Endothelial cell of umbilical vein (primary cell): ENCODE measurements at regions not wholly inside any gene's neighbourhood (a gene's known extent, or its start where the extent isn't known, plus 50 kb on each side); places are given as distances from the start of the nearest gene placed in this dataset.

Experiments
- BruUV-seq: library from RNA; stranded (reverse); fragments of 400-500 nt; replicated peaks from 2 replicates; lab custom pipeline; 2021; lab: Mats Ljungman, UMichigan
- CTCF ChIA-PET: fragments of 300-600, 350-600 bp; sonication (Branson Sonifier 250); formaldehyde crosslinking; loops from one replicate; lab custom pipeline; 2021; ENCODE audit warnings: antibody characterized with exemption, inconsistent platforms; lab: Charles Lee
- POLR2A ChIA-PET: fragments of 300-600, 350-600 bp; sonication (Branson Sonifier 250); formaldehyde crosslinking; loops from one replicate; lab custom pipeline; 2021; ENCODE audit warnings: antibody characterized with exemption, inconsistent platforms; lab: Charles Lee
- DNase-seq: peaks from one replicate; pipeline ENCODE4 v3.0.0-alpha.2; 2011; ENCODE audit warnings: low read depth, low spot score
- FAIRE-seq: peaks from 2 replicates; lab custom pipeline; 2011; peaks lifted over from hg19 to GRCh38; lab: Jason Lieb, UNC
- H2AFZ ChIP-seq: 2 replicates; pipeline ENCODE4 v1.6.0; 2012; ENCODE audit warnings: low read depth, low read length, control low read depth, inconsistent platforms
- H3K27ac ChIP-seq: 2 replicates; pipeline ENCODE4 v1.5.1; 2011; ENCODE audit warnings: low read depth, mild to moderate bottlenecking, control low read depth, low read length, moderate library complexity; ENCODE audit not compliant: insufficient read depth
- H3K27me3 ChIP-seq, 2 experiments: 2 replicates each; pipeline versions ENCODE4 v1.6.0 to v1.6.1; 2011; ENCODE audit warnings: low read length in 2 of 2, mixed read lengths in 1 of 2; ENCODE audit not compliant: control insufficient read depth in 2 of 2, insufficient read depth in 2 of 2
- H3K36me3 ChIP-seq, 2 experiments: 2 replicates in 1 of 2; 3 replicates in 1 of 2; pipeline ENCODE4 v1.5.1; 2011; ENCODE audit warnings: low read length in 2 of 2, mild to moderate bottlenecking in 1 of 2, moderate library complexity in 1 of 2; ENCODE audit not compliant: control insufficient read depth in 2 of 2, insufficient read depth in 2 of 2; ENCODE audit errors: extremely low read depth in 1 of 2
- H3K4me1 ChIP-seq: 3 replicates; pipeline ENCODE4 v1.5.1; 2011; ENCODE audit warnings: mild to moderate bottlenecking, low read length; ENCODE audit not compliant: control insufficient read depth, insufficient read depth; ENCODE audit errors: extremely low read depth
- H3K4me2 ChIP-seq: 2 replicates; pipeline ENCODE4 v1.6.1; 2011; ENCODE audit warnings: low read length, control low read depth, mixed read lengths; ENCODE audit not compliant: insufficient read depth
- H3K4me3 ChIP-seq, 3 experiments: fragments of 200-600 bp in 1 of 3; sonication (generic), shearing (Covaris generic) in 1 of 3; replicated peaks in 1 of 3; 2 replicates each; pipeline ENCODE4 v1.5.1; 2011 to 2016; ENCODE audit warnings: control low read depth in 3 of 3, low read length in 3 of 3, mild to moderate bottlenecking in 2 of 3, inconsistent platforms in 1 of 3, low read depth in 1 of 3, moderate library complexity in 1 of 3; ENCODE audit not compliant: insufficient read depth in 1 of 3
- H3K79me2 ChIP-seq: 2 replicates; pipeline ENCODE4 v1.6.0; 2012; ENCODE audit warnings: low read length, inconsistent platforms; ENCODE audit not compliant: control insufficient read depth, insufficient read depth
- H3K9ac ChIP-seq: replicated peaks from 2 replicates; pipeline ENCODE3; 2011; ENCODE audit warnings: low read length, control low read depth; ENCODE audit not compliant: insufficient read depth; ENCODE audit errors: extremely low read depth
- H3K9me1 ChIP-seq: replicated peaks from 3 replicates; pipeline ENCODE4 v1.6.0; 2011; ENCODE audit warnings: mild to moderate bottlenecking, low read length; ENCODE audit not compliant: control insufficient read depth, insufficient read depth; ENCODE audit errors: extremely low read depth
- H3K9me3 ChIP-seq: replicated peaks from 2 replicates; pipeline ENCODE4 v1.5.1; 2012; ENCODE audit warnings: low read length, inconsistent platforms; ENCODE audit not compliant: control insufficient read depth, insufficient read depth
- H4K20me1 ChIP-seq: replicated peaks from 2 replicates; pipeline ENCODE3; 2011; ENCODE audit warnings: mild to moderate bottlenecking, low read length; ENCODE audit not compliant: control insufficient read depth, insufficient read depth; ENCODE audit errors: extremely low read depth
- EZH2 ChIP-seq: IDR thresholded peaks from 2 replicates; pipeline ENCODE4 v1.6.1; 2012; ENCODE audit warnings: borderline replicate concordance, low read depth, mild to moderate bottlenecking, moderate library complexity, low read length, inconsistent platforms; ENCODE audit not compliant: severe bottlenecking
- FOS ChIP-seq: IDR thresholded peaks from 2 replicates; pipeline ENCODE4 v1.6.1; 2011; ENCODE audit warnings: mild to moderate bottlenecking, low read length, moderate library complexity, borderline replicate concordance; ENCODE audit not compliant: insufficient read depth
- GATA2 ChIP-seq: IDR thresholded peaks from 2 replicates; pipeline ENCODE4 v1.7.0; 2011; ENCODE audit warnings: low read depth, mild to moderate bottlenecking, moderate library complexity, mixed read lengths, low read length; ENCODE audit not compliant: insufficient read length, insufficient read depth
- JUN ChIP-seq: IDR thresholded peaks from 2 replicates; pipeline ENCODE4 v1.6.1; 2011; ENCODE audit warnings: borderline replicate concordance, low read depth; ENCODE audit not compliant: insufficient read length, insufficient read depth
- MAX ChIP-seq: IDR thresholded peaks from 2 replicates; pipeline ENCODE4 v1.6.1; 2011; ENCODE audit not compliant: insufficient read depth, insufficient read length
- MYC ChIP-seq: IDR thresholded peaks from one replicate; pipeline ENCODE4 v1.6.1; 2011; ENCODE audit warnings: mild to moderate bottlenecking, low read depth, low read length
- POLR2A ChIP-seq: IDR thresholded peaks from 2 replicates; pipeline ENCODE4 v1.6.1; 2012; ENCODE audit warnings: low read depth, mild to moderate bottlenecking, control low read depth, low read length
- POLR2AphosphoS5 ChIP-seq: IDR thresholded peaks from 2 replicates; pipeline ENCODE4 v1.6.1; 2012; ENCODE audit warnings: low read depth, mild to moderate bottlenecking, control low read depth, low read length, moderate library complexity; ENCODE audit not compliant: insufficient read depth
- dilution Hi-C: fragments of 300-500 bp; cut with MboI; formaldehyde crosslinking; loops from one replicate; pipeline ENCODE4 v1.15.0; 2019; ENCODE audit warnings: low sequenced_read_pairs; ENCODE audit not compliant: extremely low pct_ligation_motif_present
- intact Hi-C: fragments of 100-400 bp; cut with micrococcal nuclease; formaldehyde crosslinking; loops from one replicate; pipeline ENCODE4 v1.10.0; 2022
- TF ChIP-seq, protein P1 (sequence below), 2 donors: IDR thresholded peaks; 1 replicate in 1 of 2; 2 replicates in 1 of 2; pipeline ENCODE4 v1.5.1; 2011; ENCODE audit warnings: low read length in 2 of 2, mild to moderate bottlenecking in 2 of 2, moderate library complexity in 2 of 2, control low read depth in 1 of 2, inconsistent platforms in 1 of 2, low read depth in 1 of 2; ENCODE audit not compliant: insufficient read depth in 1 of 2; ENCODE audit errors: extremely low read depth in 1 of 2

DNA sequence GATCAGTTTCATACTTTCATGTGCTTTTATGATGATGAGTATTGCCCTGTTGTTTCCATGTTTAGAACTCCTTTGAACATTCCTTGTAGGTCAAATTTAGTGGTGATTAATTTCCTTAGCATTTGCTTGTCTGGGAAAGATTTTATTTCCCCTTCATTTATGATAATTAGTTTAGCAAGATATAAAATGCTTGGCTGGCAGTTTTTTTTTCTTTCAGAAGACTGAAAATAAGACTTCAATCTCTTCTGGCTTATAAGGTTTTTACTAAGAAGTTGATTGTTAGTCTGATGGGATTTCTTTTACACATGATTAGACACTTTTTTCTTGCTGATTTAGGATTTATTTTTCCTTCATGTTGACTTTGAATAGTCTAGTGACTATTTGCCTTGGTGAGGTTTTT, 238.9 kb upstream of the ADCY2 start:
- TF ChIP-seq, protein P1, sequence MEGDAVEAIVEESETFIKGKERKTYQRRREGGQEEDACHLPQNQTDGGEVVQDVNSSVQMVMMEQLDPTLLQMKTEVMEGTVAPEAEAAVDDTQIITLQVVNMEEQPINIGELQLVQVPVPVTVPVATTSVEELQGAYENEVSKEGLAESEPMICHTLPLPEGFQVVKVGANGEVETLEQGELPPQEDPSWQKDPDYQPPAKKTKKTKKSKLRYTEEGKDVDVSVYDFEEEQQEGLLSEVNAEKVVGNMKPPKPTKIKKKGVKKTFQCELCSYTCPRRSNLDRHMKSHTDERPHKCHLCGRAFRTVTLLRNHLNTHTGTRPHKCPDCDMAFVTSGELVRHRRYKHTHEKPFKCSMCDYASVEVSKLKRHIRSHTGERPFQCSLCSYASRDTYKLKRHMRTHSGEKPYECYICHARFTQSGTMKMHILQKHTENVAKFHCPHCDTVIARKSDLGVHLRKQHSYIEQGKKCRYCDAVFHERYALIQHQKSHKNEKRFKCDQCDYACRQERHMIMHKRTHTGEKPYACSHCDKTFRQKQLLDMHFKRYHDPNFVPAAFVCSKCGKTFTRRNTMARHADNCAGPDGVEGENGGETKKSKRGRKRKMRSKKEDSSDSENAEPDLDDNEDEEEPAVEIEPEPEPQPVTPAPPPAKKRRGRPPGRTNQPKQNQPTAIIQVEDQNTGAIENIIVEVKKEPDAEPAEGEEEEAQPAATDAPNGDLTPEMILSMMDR (IDR thresholded peaks at IDR 0.05; ENCODE audit: extremely low read depth in 1 of 2, insufficient read depth in 1 of 2, low read depth in 1 of 2, low read length in 2 of 2): no peak
- no peak for TF ChIP-seq JUN
- no peak for TF ChIP-seq EZH2
- TF ChIP-seq GATA2: no peak
- no peak for TF ChIP-seq MYC
- TF ChIP-seq POLR2AphosphoS5: no peak
- no peak for TF ChIP-seq MAX
- TF ChIP-seq POLR2A: no peak
- no peak for TF ChIP-seq FOS
- DNase-seq: no peak
- H3K9ac ChIP-seq: no peak overlapping the region
- no peak overlapping the region for H3K4me2 ChIP-seq
- intact Hi-C loops: no loop called here
- no peaks in the 10 kb centered on the region for H3K9me1 ChIP-seq
- H3K9me3 ChIP-seq: no peaks in the 10 kb centered on the region
- no peaks in the 10 kb centered on the region for H4K20me1 ChIP-seq
- no peak for FAIRE-seq
- H3K27ac ChIP-seq: no peak overlapping the region
- H3K4me3 ChIP-seq: no peak overlapping the region
- no peaks in the 10 kb centered on the region for H3K27me3 ChIP-seq
- no peaks in the 10 kb centered on the region for H3K36me3 ChIP-seq
- ChIA-PET POLR2A (no interaction called here), CTCF (no interaction called here)
- no peaks in the 10 kb centered on the region for H3K4me1 ChIP-seq
- H3K79me2 ChIP-seq: no peaks in the 10 kb centered on the region
- no TSS peak for BruUV-seq
- dilution Hi-C loops: no loop called here
- H2AFZ ChIP-seq: no peak overlapping the region
